ENCODE measurements at regions not wholly inside any gene's neighbourhood (a gene's known extent, or its start where the extent isn't known, plus 50 kb on each side); places are given as distances from the start of the nearest gene placed in this dataset.

DNA sequence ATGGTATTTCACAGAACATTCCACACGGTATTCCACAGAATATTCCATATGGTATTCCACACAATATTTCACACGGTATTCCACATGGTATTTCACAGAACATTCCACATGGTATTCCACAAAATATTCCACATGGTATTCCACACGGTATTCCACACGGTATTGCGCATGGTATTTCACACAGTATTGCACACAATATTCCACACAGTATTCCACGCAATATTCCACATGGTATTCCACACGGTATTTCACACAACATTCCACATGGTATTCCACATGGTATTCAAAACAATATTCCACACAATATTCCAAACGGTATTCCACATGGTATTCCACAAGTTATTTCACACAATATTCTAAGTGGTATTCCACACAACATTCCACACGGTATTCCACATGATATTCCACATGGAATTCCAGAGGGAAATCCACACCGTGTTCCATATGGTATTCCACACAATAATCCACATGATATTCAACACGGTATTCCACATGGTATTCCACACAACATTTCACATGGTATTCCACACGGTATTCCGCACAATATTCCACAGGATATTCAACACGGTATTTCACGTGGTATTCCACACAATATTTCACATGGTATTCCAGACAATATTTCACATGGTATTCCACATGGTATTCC is 136.7 kb upstream of the CHST15 start:
- WGBS: 95% methylated on average over 15 of the region's 15 CpGs
- Histone ChIP-seq H3K27ac (ENCODE audit: low read depth) (no peak overlapping the region), H3K4me1 (ENCODE audit: insufficient read depth) (no peaks in the 10 kb centered on the region), H3K4me3 (ENCODE audit: low read depth, low read length) (no peak overlapping the region), H3K36me3 (ENCODE audit: insufficient read depth) (no peaks in the 10 kb centered on the region)
- no peak for DNase-seq (ENCODE audit: extremely low spot score)

DNA sequence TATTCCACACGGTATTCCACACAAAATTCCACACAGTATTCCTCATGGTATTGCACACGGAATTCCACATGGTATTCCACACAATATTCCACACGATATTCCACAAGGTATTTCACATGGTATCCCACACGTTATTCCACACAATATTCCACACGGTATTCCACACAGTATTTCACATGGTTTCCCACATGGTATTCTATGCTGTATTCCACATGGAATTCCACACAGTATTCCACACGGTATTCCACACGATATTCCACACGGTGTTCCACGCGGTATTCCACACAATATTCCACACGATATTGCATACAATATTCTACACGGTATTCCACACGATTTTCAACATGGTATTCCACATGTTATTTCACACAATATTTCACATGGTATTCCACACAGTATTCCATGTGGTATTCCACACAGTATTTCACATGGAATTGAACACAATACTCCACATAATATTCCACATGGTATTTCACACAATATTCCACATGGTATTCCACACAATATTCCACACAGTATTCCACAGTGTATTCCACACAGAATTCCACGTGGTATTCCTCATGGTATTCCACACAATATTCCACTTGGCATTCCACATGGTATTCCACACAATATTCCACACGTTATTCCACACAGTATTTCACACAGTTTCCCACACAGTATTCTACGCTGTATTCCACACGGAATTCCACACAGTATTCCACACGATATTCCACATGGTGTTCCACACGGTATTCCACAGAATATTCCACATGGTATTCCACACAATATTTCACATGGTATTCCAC is 136.0 kb upstream of the CHST15 start:
- Histone ChIP-seq H3K36me3 (ENCODE audit: insufficient read depth) (no peaks in the 10 kb centered on the region), H3K4me1 (ENCODE audit: insufficient read depth) (no peaks in the 10 kb centered on the region), H3K27ac (ENCODE audit: low read depth) (no peak overlapping the region), H3K4me3 (ENCODE audit: low read depth, low read length) (no peak overlapping the region)
- DNase-seq (ENCODE audit: extremely low spot score): no peak
- WGBS: 92% methylated on average over 19 of the region's 19 CpGs

DNA sequence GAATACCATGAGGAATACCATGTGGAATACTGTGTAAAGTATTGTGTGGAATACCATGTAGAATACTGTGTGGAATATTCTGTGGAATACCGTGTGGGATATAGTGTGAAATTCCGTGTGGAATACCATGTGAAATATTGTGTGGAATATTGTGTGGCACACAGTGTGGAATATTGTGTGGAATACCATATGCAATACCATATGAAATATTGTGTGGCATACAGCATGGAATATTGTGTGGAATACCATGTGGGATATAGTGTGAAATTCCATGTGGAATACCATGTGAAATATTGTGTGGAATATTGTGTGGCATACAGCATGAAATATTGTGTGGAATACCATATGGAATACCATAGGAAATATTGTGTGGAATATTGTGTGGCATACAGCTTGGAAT is 135.1 kb upstream of the CHST15 start:
- H3K4me1 ChIP-seq (ENCODE audit: insufficient read depth): no peaks in the 10 kb centered on the region
- no peaks in the 10 kb centered on the region for H3K36me3 ChIP-seq (ENCODE audit: insufficient read depth)
- H3K4me3 ChIP-seq (ENCODE audit: low read depth, low read length): no peak overlapping the region
- DNase-seq (ENCODE audit: extremely low spot score): no peak
- H3K27ac ChIP-seq (ENCODE audit: low read depth): no peak overlapping the region
- 88% methylated on average over 2 of the region's 2 CpGs for WGBS

DNA sequence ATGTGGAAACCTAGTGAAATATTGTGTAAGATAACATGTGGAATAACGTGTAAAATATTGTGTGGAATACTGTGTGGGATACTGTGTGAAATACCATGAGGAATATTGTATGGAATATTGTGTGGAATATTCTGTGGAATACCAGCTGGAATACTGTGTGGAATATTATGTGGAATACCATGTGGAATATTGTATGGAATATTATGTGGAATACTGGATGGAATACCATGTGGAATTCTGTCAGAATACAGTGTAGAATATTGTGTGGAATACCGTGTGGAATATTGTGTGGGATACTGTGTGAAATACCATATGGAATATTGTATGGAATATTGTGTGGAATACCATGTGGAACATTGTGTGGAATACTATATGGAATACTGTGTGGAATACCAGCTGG is 134.6 kb upstream of the CHST15 start:
- Histone ChIP-seq H3K27ac (ENCODE audit: low read depth) (no peak overlapping the region), H3K36me3 (ENCODE audit: insufficient read depth) (no peaks in the 10 kb centered on the region), H3K4me1 (ENCODE audit: insufficient read depth) (no peaks in the 10 kb centered on the region), H3K4me3 (ENCODE audit: low read depth, low read length) (no peak overlapping the region)
- WGBS: 90% methylated on average over 2 of the region's 2 CpGs
- DNase-seq (ENCODE audit: extremely low spot score): no peak

DNA sequence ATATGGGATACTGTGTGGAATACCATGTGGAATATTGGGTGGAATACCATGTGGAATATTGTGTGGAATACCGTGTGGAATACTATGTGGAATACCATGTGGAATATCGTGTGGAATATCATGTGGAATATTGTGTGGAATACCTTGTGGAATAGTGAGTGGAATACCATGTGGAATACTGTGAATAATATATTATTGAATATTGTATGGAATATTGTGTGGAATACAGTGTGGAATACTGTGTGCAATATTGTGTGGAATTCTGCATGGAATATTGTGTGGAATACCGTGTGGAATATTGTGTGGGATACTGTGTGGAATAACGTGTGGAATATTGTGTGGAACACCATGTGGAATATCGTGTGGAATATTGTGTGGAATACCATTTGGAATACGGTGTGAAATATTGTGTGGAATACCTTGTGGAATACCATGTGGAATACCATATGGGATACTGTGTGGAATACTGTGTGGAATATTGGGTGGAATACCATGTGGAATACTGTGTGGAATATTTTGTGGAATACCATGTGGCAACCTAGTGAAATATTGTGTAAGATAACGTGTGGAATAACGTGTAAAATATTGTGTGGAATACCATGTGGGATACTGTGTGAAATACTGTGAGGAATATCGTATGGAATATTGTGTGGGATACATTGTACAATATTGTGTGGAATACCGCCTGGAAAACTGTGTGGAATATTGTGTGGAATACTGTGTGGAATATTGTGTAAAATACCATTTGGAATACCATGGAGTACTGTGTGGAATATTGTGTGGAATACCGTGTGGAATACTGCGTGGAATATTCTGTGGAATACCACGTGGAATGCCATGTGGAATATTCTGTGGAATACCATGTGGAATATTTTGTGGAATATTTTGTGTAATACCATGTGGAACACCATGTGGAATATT is 133.9 kb upstream of the CHST15 start:
- Histone ChIP-seq H3K36me3 (ENCODE audit: insufficient read depth) (no peaks in the 10 kb centered on the region), H3K4me1 (ENCODE audit: insufficient read depth) (no peaks in the 10 kb centered on the region), H3K27ac (ENCODE audit: low read depth) (no peak overlapping the region), H3K4me3 (ENCODE audit: low read depth, low read length) (no peak overlapping the region)
- no peak for DNase-seq (ENCODE audit: extremely low spot score)
- 78% methylated on average over 13 of the region's 13 CpGs for WGBS

DNA sequence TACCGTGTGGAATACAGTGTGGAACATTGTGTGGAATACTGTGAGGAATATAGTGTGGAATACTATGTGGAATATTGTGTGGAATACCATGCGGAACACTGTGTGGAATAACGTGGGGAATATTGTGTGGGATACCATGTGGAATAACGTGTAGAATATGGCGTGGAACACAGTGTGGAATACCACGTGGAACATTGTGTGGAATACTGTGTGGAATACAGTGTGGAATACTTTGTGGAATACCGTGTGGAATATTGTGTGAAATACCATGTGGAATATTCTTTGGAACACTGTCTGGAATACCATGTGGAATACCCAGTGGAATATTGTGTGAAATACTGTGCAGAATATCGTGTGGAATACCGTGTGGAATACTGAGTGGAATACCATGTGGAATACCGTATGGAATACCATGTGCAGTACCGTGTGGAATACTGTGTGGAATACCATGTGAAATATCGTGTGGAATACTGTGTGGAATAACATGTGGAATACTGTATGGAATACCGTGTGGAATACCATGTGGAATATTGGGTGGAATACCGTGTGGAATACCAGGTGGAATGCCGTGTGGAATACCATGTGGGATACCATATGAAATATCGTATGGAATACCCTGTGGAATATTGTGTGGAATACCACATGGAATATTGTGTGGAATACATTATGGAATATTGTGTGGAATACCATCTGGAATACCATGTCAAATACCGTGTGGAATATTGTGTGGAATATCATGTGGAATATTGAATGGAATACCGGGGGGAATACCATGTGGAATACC is 133.1 kb upstream of the CHST15 start:
- Histone ChIP-seq H3K27ac (ENCODE audit: low read depth) (no peak overlapping the region), H3K36me3 (ENCODE audit: insufficient read depth) (no peaks in the 10 kb centered on the region), H3K4me1 (ENCODE audit: insufficient read depth) (no peaks in the 10 kb centered on the region), H3K4me3 (ENCODE audit: low read depth, low read length) (no peak overlapping the region)
- no peak for DNase-seq (ENCODE audit: extremely low spot score)
- 91% methylated on average over 18 of the region's 18 CpGs for WGBS

DNA sequence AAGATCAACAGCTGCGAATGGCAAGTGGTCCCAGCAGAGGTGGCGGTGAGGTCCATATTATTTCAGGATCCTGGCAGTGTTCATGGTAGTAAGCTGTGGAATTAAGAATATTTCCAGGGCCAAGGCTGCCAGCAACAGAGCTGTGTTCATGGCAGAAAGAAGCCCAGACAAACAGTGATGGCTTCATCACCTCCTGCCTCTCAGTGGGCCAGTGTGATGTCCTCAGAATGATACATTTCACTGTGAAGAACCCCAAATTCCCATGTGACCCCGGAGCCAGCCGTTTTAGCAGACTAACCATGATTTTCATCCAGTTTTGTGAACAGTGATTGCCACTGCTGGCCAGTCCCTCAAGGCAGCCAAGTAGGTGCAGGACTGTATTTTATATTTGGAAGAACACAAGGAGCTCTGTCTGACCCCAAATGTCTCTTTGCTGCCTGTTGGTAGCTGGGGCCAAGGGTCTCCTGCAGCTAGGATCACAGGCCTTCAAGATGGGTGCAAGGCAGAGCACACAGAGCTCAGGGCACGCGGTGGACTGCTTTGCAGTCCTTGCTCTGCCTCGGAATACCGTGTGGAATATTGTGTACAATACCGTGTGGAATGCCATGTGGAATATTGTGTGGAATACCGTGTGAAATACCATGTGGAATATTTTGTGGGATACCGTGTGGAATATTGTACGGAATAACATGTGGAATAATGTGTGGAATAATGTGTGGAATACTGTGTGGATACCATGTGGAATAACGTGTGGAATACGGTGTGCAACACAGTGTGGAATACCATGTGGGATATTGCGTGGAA is 132.3 kb upstream of the CHST15 start:
- no peak for DNase-seq (ENCODE audit: extremely low spot score)
- H3K4me1 ChIP-seq (ENCODE audit: insufficient read depth): no peaks in the 10 kb centered on the region
- WGBS: 92% methylated on average over 15 of the region's 15 CpGs
- H3K36me3 ChIP-seq (ENCODE audit: insufficient read depth): no peaks in the 10 kb centered on the region
- no peak overlapping the region for H3K4me3 ChIP-seq (ENCODE audit: low read depth, low read length)
- no peak overlapping the region for H3K27ac ChIP-seq (ENCODE audit: low read depth)

DNA sequence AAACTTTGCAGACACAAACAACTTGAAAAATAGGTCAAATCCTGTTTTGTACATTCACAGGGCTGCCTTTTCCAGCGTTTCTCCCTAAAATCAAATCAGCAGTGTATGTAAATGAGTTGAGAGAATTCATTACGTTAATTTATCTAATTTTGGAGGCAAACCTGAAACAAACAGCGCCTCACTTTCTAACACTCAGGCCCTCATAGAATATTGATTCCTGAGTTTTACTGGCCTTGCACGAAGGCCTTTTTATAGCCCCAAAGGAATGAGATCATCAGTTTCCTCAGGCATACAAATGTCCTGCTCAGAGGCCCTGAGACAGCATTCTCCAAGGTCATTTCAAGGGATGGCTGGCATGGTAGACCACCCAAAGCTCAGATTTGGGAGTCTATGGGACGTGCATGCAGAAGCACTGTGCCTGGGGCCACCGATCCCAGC is 131.7 kb upstream of the CHST15 start:
- no peaks in the 10 kb centered on the region for H3K4me1 ChIP-seq (ENCODE audit: insufficient read depth)
- no peak overlapping the region for H3K27ac ChIP-seq (ENCODE audit: low read depth)

DNA sequence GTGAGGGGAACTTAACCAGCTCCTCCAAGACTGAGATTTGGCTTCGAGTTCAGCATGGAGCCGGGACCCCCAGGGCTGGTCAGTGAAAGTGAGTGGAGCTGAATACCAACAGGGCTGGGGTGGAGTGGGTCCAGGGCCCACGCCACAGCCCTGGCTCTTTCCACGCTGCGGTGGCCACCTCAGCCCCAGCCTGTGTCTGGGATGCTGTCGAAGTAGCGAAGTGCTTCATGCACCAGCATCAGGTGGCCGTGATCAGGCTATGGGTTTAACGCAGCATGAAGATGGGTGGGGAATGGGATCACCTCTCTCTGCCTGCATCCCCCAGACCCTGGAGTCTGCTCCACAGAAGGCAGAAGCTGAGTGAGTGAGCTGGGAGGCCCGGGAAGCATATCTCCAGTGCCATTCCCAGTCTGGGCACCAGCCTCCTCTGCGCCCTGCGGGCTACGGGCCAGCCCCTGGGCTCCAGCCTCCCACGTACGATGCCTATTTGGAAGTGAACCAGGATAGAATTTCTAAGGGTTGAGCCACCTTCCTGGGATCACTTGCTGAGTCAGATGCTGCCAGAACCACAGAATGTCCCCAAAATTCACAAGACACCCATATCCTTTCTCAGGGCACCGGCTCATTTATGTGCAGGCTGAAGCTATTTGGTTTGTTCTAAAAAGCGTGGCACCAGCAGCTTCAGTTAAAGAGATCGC is 131.1 kb upstream of the CHST15 start:
- Histone ChIP-seq H3K4me3 (ENCODE audit: low read depth, low read length) (no peak overlapping the region), H3K36me3 (ENCODE audit: insufficient read depth) (no peaks in the 10 kb centered on the region), H3K27ac (ENCODE audit: low read depth) (no peak overlapping the region), H3K4me1 (ENCODE audit: insufficient read depth) (no peaks in the 10 kb centered on the region)
- no peak for DNase-seq (ENCODE audit: extremely low spot score)
- WGBS: 85% methylated on average over 18 of the region's 18 CpGs

More for the DNA sequence above, 131.7 kb upstream of the CHST15 start:
- 80% methylated on average over 6 of the region's 6 CpGs for WGBS
- no peak for DNase-seq (ENCODE audit: extremely low spot score)
- no peak overlapping the region for H3K4me3 ChIP-seq (ENCODE audit: low read depth, low read length)
- H3K36me3 ChIP-seq (ENCODE audit: insufficient read depth): no peaks in the 10 kb centered on the region

DNA sequence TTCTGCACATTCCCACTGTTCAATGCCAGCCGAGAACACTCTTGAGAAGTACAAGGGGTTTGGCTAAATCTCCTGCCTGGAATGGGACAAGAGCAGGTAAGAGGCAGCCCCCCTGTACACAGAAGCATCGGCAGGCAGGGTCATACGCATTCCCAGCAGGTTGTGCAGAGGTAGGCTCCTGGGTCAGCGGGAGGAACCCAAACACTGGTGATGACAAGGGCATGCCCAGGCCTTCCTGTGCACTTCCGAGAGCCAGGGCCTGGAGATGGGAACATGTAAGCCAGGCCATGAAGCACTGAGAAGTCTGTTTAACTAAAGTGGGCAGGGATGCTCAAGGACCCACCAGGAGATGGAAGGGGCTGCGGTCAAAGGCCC is 130.3 kb upstream of the CHST15 start:
- DNase-seq (ENCODE audit: extremely low spot score): no peak
- WGBS: 94% methylated on average over 6 of the region's 6 CpGs
- Histone ChIP-seq H3K4me1 (ENCODE audit: insufficient read depth) (no peaks in the 10 kb centered on the region), H3K36me3 (ENCODE audit: insufficient read depth) (no peaks in the 10 kb centered on the region), H3K27ac (ENCODE audit: low read depth) (no peak overlapping the region), H3K4me3 (ENCODE audit: low read depth, low read length) (no peak overlapping the region)

DNA sequence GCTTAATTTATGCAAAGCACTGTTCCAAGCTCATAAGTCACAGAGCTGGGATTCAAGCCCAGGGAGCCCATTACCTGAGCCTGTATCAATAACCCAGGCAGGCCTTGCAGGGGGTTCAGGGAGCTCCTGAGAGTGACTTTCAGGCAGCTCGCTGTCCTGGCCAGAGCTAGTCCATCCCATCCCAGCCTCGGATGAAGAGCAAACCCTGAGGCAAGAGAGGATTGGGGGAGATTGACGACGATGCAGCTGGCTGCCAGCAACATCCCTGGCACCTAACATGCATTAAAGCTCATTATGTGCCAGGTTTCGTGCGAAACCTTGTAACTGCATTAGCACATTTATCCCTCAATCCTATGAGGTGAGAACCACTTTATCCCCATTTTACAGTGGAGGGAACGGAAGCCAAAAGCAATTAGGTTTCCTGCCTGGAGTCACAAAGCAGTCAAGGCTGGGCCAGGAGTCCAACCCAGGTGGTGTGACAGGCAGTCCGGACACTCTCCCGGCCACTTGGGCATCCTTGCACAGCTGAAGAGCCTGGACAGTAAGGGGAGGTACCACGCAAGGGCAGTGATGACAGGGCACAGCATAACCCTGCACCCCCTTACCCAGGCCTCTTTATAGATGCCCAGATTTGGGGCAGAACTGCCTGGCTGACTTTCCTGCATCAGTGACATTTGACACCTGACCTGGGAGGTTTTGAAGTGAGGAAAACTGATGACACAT is 129.8 kb upstream of the CHST15 start:
- Histone ChIP-seq H3K36me3 (ENCODE audit: insufficient read depth) (no peaks in the 10 kb centered on the region), H3K4me3 (ENCODE audit: low read depth, low read length) (no peak overlapping the region), H3K27ac (ENCODE audit: low read depth) (no peak overlapping the region), H3K4me1 (ENCODE audit: insufficient read depth) (no peaks in the 10 kb centered on the region)
- DNase-seq (ENCODE audit: extremely low spot score): no peak
- 76% methylated on average over 10 of the region's 10 CpGs for WGBS

Data from urinary bladder (tissue), 3 donors.